ENCODE measurements at regions not wholly inside any gene's neighbourhood (a gene's known extent, or its start where the extent isn't known, plus 50 kb on each side); places are given as distances from the start of the nearest gene placed in this dataset.
"Not testable (repeated sequence)": the region's sequence is repeated elsewhere in the genome, so short reads cannot be mapped to it uniquely, and the experiment has no call there.

- H3K27me3 ChIP-seq (ENCODE audit: control insufficient read depth, insufficient read depth, low read length): no peaks in the 10 kb centered on the region
- peaks cover 2% of the 10 kb centered on the region; the same call in 1 of the 2 replicates for H3K9me3 ChIP-seq (ENCODE audit: control insufficient read depth, insufficient read depth, low read length)
- ChIA-PET POLR2A (no interaction called here), CTCF (no interaction called here)
- no peak overlapping the region for H3K4me3 ChIP-seq (ENCODE audit: low read depth, low read length)
- H3K27ac ChIP-seq (ENCODE audit: low read depth, low read length): no peak overlapping the region
- TF ChIP-seq CTCF (IDR thresholded peaks at IDR 0.05; ENCODE audit: low read depth, low read length): no peak
- DNase-seq (ENCODE audit: low read depth, low spot score): no peak
These were observed 110.1 kb upstream of the PELI2 start for GRCh38 chr14:56008150-56008549.

- H3K27me3 ChIP-seq (ENCODE audit: control insufficient read depth, insufficient read depth, low read length); H3K4me3 ChIP-seq (ENCODE audit: low read depth, low read length); CTCF ChIA-PET; H3K9me3 ChIP-seq (ENCODE audit: control insufficient read depth, insufficient read depth, low read length); H3K27ac ChIP-seq (ENCODE audit: low read depth, low read length); POLR2A ChIA-PET; DNase-seq (ENCODE audit: low read depth, low spot score): not testable (repeated sequence)
These were observed 109.5 kb upstream of the PELI2 start for GRCh38 chr14:56008661-56009060.

DNA sequence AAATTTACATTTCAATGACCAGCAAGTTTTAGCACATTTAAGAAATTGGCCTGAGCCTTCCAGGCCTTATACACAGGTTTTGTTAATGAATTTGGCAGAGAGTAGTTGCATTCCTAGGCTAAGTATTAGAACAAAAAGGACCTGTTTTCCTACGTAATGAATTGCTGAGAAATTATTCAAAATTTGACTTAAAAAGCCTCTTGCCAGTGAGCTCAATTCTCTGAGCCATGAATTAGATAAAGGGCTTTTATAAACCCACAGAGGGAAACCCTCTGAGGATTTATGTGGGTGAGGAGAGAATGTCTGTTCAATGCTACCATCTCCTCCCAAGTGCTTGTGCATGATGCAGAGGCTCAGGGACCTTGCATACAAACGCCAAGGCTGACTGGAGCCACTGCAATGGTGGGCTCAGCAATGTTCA, 94.5 kb upstream of the PELI2 start:
- no peak for DNase-seq (ENCODE audit: low read depth, low spot score)
- ChIA-PET CTCF (no interaction called here), POLR2A (no interaction called here)
- Histone ChIP-seq H3K9me3 (ENCODE audit: control insufficient read depth, insufficient read depth, low read length) (no peaks in the 10 kb centered on the region), H3K27ac (ENCODE audit: low read depth, low read length) (no peak overlapping the region), H3K4me3 (ENCODE audit: low read depth, low read length) (no peak overlapping the region), H3K27me3 (ENCODE audit: control insufficient read depth, insufficient read depth, low read length) (peaks cover 4% of the 10 kb centered on the region)
- no peak for TF ChIP-seq CTCF (IDR thresholded peaks at IDR 0.05; ENCODE audit: low read depth, low read length)

GRCh38 chr14:56025191-56025590, 93.0 kb upstream of the PELI2 start:
- CTCF ChIA-PET: no interaction called here
- DNase-seq (ENCODE audit: low read depth, low spot score): no peak
- TF ChIP-seq CTCF (IDR thresholded peaks at IDR 0.05; ENCODE audit: low read depth, low read length): no peak
- no peaks in the 10 kb centered on the region for H3K9me3 ChIP-seq (ENCODE audit: control insufficient read depth, insufficient read depth, low read length)
- peaks cover 6% of the 10 kb centered on the region for H3K27me3 ChIP-seq (ENCODE audit: control insufficient read depth, insufficient read depth, low read length)
- no peak overlapping the region for H3K27ac ChIP-seq (ENCODE audit: low read depth, low read length)
- POLR2A ChIA-PET: no interaction called here
- no peak overlapping the region for H3K4me3 ChIP-seq (ENCODE audit: low read depth, low read length)

- peaks cover 6% of the 10 kb centered on the region for H3K27me3 ChIP-seq (ENCODE audit: control insufficient read depth, insufficient read depth, low read length)
- TF ChIP-seq CTCF (IDR thresholded peaks at IDR 0.05; ENCODE audit: low read depth, low read length): no peak
- H3K9me3 ChIP-seq (ENCODE audit: control insufficient read depth, insufficient read depth, low read length): no peaks in the 10 kb centered on the region
- ChIA-PET CTCF (interaction anchor here (0.9 kb wide), 1 partner anchor 314 kb away, joined by 3 read pairs; no protein-coding TSS in a partner anchor), POLR2A (no interaction called here)
- no peak overlapping the region for H3K27ac ChIP-seq (ENCODE audit: low read depth, low read length)
- H3K4me3 ChIP-seq (ENCODE audit: low read depth, low read length): no peak overlapping the region
- DNase-seq (ENCODE audit: low read depth, low spot score): no peak
These were observed 91.7 kb upstream of the PELI2 start for GRCh38 chr14:56026506-56026905.

DNA sequence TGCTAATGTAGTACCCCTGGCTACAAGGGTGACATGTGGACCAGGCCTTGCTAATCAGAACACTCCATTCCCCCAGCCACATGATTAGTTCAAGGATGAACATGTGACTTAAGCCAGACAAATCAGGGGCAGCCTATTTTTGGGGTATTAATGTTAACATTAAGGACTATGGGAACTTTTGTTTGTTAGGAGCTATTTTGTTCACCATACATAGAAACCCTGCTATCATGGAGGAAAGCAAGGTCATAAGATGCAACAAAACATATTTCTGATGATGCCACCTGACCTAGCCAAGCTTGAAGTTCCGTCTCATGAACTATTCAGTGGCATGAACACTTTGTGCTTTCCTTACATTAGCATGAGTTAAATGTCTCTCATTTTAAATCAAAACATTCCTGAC, 90.8 kb upstream of the PELI2 start:
- no peak for TF ChIP-seq CTCF (IDR thresholded peaks at IDR 0.05; ENCODE audit: low read depth, low read length)
- POLR2A ChIA-PET: no interaction called here
- Histone ChIP-seq H3K27me3 (ENCODE audit: control insufficient read depth, insufficient read depth, low read length) (peaks cover 6% of the 10 kb centered on the region), H3K4me3 (ENCODE audit: low read depth, low read length) (no peak overlapping the region), H3K9me3 (ENCODE audit: control insufficient read depth, insufficient read depth, low read length) (no peaks in the 10 kb centered on the region), H3K27ac (ENCODE audit: low read depth, low read length) (no peak overlapping the region)
- CTCF ChIA-PET: interaction anchor here (0.6 to 0.9 kb wide), 2 partner anchors 313 to 414 kb away, joined by 3 read pairs; no protein-coding TSS in a partner anchor
- no peak for DNase-seq (ENCODE audit: low read depth, low spot score)

All from AG04450 (cell line).